Transverse colon (tissue), 4 donors: ENCODE measurements at regions not wholly inside any gene's neighbourhood (a gene's known extent, or its start where the extent isn't known, plus 50 kb on each side); places are given as distances from the start of the nearest gene placed in this dataset.

ENCODE experiments used
- DNase-seq: peaks from one replicate; pipeline ENCODE4 v3.0.0-alpha.2; 2019
- H3K27ac ChIP-seq, 4 donors: fragments of 200-600 bp; sonication (generic); 2 replicates each; pipeline ENCODE4 v1.5.1; 2016 to 2018; ENCODE audit warnings: inconsistent platforms in 4 of 4
- H3K27me3 ChIP-seq: fragments of 200-600 bp; sonication (generic); 2 replicates; pipeline ENCODE4 v1.5.1; 2017; ENCODE audit warnings: inconsistent platforms
- H3K36me3 ChIP-seq, 4 donors: fragments of 200-600 bp; sonication (generic); 2 replicates each; pipeline ENCODE4 v1.5.1; 2017 to 2019; ENCODE audit warnings: inconsistent platforms in 4 of 4
- H3K4me1 ChIP-seq, 4 donors: fragments of 200-600 bp; sonication (generic); 2 replicates each; pipeline ENCODE4 v1.5.1; 2017 to 2020; ENCODE audit warnings: inconsistent platforms in 4 of 4
- H3K4me3 ChIP-seq, 4 donors: fragments of 200-600 bp; sonication (generic); 1 replicate in 1 of 4; 2 replicates in 3 of 4; pipeline versions ENCODE4 v1.5.1 to v1.6.1; 2017 to 2019; ENCODE audit warnings: inconsistent platforms in 4 of 4
- H3K9me3 ChIP-seq, 2 donors: fragments of 200-600 bp; sonication (generic); 2 replicates each; pipeline ENCODE4 v1.5.1; 2017 to 2019; ENCODE audit warnings: inconsistent platforms in 2 of 2
- EP300 ChIP-seq: sonication (generic); formaldehyde crosslinking; IDR thresholded peaks from one replicate; pipeline ENCODE4 v1.6.1; 2017; ENCODE audit warnings: antibody characterized with exemption, low read depth
- POLR2A ChIP-seq: fragments of 450-650 bp; IDR thresholded peaks from one replicate; pipeline ENCODE4 v1.6.1; 2016; ENCODE audit warnings: antibody characterized with exemption, mild to moderate bottlenecking, moderate library complexity
- POLR2AphosphoS5 ChIP-seq, 3 donors: sonication (generic); formaldehyde crosslinking; IDR thresholded peaks; one replicate each; pipeline ENCODE4 v1.6.1; 2016; ENCODE audit warnings: antibody characterized with exemption in 3 of 3
- WGBS, 2 donors: methylation state at CpG; one replicate each; pipeline ENCODE4 v1.1.5; 2018; ENCODE audit warnings: low coverage in 1 of 2; 5-methylcytosine and 5-hydroxymethylcytosine counted together
- in situ Hi-C, 4 donors: fragments of 200-750 bp; cut with MboI; loops; one replicate each; pipeline versions ENCODE4 v1.15.0 to v1.15.1; 2017; ENCODE audit warnings: low sequenced_read_pairs in 3 of 4, low pct_ligation_motif_present in 1 of 4, low pct_unique_long_range_greater_than_20kb in 1 of 4
- intact Hi-C: fragments of 100-400 bp; cut with DNase I; formaldehyde crosslinking; loops from one replicate; pipeline ENCODE4 v1.15.1; 2023; ENCODE audit warnings: low total_unique reads
- TF ChIP-seq, protein P1 (sequence below), 5 experiments: fragments of 200-600 bp in 3 of 5; fragments of 450-650 bp in 2 of 5; sonication (generic) in 3 of 5; IDR thresholded peaks; 1 replicate in 2 of 5; 2 replicates in 3 of 5; pipeline ENCODE4 v1.5.1; 2016 to 2017; ENCODE audit warnings: antibody characterized with exemption in 5 of 5, inconsistent platforms in 3 of 5, mild to moderate bottlenecking in 2 of 5, moderate library complexity in 1 of 5

DNA sequence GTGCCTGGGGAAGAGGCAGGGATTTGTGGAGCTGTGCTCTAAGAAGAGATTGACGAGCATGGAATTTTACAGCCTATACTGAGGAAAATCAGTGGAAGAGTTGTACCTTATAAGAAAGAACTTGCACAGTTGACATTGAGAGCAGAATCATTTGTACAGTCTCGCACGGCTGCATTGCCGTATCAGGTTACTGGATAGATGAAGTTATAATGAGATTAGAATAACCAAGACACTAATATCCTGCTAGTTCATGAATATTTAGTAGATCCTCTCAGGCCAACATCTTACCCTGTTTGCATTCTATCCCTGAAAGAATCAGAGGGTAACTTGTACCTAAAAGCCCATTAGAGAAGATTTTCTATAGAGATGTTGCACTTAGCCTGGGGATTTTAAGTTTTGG is 447.1 kb downstream of the PREX1 start:
- Histone ChIP-seq H3K27ac (no peak overlapping the region), H3K36me3 (no peaks in the 10 kb centered on the region), H3K4me1 (no peaks in the 10 kb centered on the region), H3K9me3 (no peaks in the 10 kb centered on the region), H3K4me3 (no peak overlapping the region), H3K27me3 (peaks cover 3% of the 10 kb centered on the region)
- in situ Hi-C loops (no loop called here), intact Hi-C loops (no loop called here)
- 92 to 96% methylated on average over 4 of the region's 4 CpGs for WGBS, 2 donors
- no peak for DNase-seq
- TF ChIP-seq EP300 (no peak), POLR2A (no peak), POLR2AphosphoS5 (IDR thresholded peaks at IDR 0.05) (no peak)
- TF ChIP-seq, protein P1, sequence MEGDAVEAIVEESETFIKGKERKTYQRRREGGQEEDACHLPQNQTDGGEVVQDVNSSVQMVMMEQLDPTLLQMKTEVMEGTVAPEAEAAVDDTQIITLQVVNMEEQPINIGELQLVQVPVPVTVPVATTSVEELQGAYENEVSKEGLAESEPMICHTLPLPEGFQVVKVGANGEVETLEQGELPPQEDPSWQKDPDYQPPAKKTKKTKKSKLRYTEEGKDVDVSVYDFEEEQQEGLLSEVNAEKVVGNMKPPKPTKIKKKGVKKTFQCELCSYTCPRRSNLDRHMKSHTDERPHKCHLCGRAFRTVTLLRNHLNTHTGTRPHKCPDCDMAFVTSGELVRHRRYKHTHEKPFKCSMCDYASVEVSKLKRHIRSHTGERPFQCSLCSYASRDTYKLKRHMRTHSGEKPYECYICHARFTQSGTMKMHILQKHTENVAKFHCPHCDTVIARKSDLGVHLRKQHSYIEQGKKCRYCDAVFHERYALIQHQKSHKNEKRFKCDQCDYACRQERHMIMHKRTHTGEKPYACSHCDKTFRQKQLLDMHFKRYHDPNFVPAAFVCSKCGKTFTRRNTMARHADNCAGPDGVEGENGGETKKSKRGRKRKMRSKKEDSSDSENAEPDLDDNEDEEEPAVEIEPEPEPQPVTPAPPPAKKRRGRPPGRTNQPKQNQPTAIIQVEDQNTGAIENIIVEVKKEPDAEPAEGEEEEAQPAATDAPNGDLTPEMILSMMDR (IDR thresholded peaks at IDR 0.05), result no peak

DNA sequence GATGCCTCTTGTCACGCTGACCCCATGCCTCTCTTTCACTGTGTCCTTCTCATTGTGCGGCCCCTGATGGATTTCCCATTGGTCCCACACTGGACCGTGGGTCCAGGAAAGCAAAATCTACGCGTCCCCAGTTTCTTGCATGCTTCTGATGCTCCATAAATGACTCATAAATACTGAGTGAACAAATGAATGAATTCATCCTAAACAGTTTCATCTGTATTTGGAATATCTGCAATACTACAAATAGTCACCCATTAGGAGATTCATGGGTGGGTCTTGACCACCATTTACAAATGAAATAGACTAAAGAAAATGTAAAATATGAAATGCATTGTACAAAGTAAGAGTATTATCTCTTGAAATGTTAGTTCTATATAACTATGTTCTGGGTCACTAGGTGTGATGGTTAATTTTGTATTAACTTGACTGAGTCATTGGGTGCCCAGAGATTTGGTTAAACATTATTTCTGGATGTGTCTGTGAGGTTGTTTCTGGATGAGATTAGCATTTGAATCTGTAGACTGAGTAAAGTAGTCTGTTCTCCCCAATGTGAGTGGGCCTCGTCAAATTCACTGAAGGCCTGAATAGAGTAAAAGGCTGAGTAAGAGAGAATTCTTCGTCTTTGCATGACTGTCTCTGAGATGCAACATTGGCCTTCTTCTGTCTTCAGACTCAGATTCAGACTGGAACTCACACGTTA is 448.7 kb downstream of the PREX1 start:
- in situ Hi-C loops, result no loop called here

DNA sequence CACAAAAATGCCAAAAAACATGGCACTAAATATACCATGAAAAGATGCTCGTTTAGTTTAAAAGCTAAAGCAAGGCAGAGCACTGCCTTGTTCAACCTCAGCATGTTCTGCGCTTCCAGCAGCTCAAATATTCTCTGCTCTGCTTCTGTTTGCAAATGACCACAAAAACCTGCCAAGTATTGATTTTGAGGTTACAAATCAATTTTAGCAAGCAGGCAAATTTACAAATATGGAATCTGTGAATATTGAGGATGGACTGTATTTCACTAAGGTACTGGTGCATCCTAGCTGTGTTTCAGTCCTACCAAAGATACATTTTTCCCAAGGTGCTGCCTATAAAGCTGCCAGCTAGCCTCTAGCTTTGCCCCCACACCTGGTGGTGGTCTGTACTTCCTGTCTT is 449.9 kb downstream of the PREX1 start:
- TF ChIP-seq POLR2A, result no peak
- TF ChIP-seq, protein P1 (IDR thresholded peaks at IDR 0.05), result no peak
- TF ChIP-seq POLR2AphosphoS5 (IDR thresholded peaks at IDR 0.05), result no peak
- TF ChIP-seq EP300, result no peak
- 75 to 83% methylated on average over 2 of the region's 2 CpGs for WGBS, 2 donors

More for the DNA sequence above, 448.7 kb downstream of the PREX1 start:
- WGBS, 2 donors, result 90 to 97% methylated on average over 6 to 8 of the region's 8 CpGs
- intact Hi-C loops, result no loop called here
- H3K27me3 ChIP-seq, result peaks cover 17% of the 10 kb centered on the region
- DNase-seq, result no peak
- no peaks in the 10 kb centered on the region for H3K9me3 ChIP-seq
- no peaks in the 10 kb centered on the region for H3K36me3 ChIP-seq
- no peak overlapping the region for H3K27ac ChIP-seq
- H3K4me1 ChIP-seq, result peaks cover 0 to 4% (median 0%) of the 10 kb centered on the region in 4 donors
- H3K4me3 ChIP-seq, result no peak overlapping the region
- TF ChIP-seq POLR2A, result no peak
- TF ChIP-seq EP300, result no peak
- TF ChIP-seq POLR2AphosphoS5 (IDR thresholded peaks at IDR 0.05), result no peak
- TF ChIP-seq, protein P1 (IDR thresholded peaks at IDR 0.05), result no peak

DNA sequence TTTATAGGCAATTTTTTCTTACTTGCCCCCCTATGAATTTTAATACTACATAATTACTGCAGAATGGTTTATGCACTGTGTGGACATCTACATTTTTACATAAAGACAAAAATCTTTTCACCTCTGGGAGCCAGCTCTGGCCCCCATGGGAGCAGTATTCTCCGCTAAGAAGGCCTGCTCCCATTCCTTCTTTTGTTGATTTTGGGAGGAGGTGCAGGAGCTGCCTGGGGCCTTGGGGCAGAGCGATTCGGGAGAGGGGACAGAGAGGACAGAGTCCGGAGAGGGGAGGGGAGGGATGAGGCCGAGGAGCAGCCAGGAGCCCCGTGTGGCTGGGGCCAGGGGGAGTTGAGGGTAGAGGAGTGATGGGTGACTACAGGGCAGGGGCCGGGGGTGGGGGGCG is 452.0 kb downstream of the PREX1 start:
- DNase-seq, result no peak
- H3K4me1 ChIP-seq, result peaks cover 0 to 4% (median 0%) of the 10 kb centered on the region in 4 donors
- no peak overlapping the region for H3K4me3 ChIP-seq
- intact Hi-C loops (no loop called here), in situ Hi-C loops (no loop called here)
- H3K36me3 ChIP-seq, result no peaks in the 10 kb centered on the region
- peaks cover 22% of the 10 kb centered on the region for H3K27me3 ChIP-seq
- WGBS, 2 donors, result 85% methylated on average over 8 of the region's 8 CpGs; no CpG with 5 or more reads in 1 of the 2 donors
- TF ChIP-seq, protein P1 (IDR thresholded peaks at IDR 0.05), result no peak
- TF ChIP-seq POLR2AphosphoS5 (IDR thresholded peaks at IDR 0.05), result no peak
- no peak for TF ChIP-seq EP300
- TF ChIP-seq POLR2A, result no peak
- H3K27ac ChIP-seq, result no peak overlapping the region
- H3K9me3 ChIP-seq, result no peaks in the 10 kb centered on the region

More for the DNA sequence above, 449.9 kb downstream of the PREX1 start:
- no peaks in the 10 kb centered on the region for H3K36me3 ChIP-seq
- in situ Hi-C loops (no loop called here), intact Hi-C loops (no loop called here)
- H3K9me3 ChIP-seq, result no peaks in the 10 kb centered on the region
- no peak overlapping the region for H3K4me3 ChIP-seq
- peaks cover 22% of the 10 kb centered on the region for H3K27me3 ChIP-seq
- H3K4me1 ChIP-seq, result peaks cover 0 to 4% (median 0%) of the 10 kb centered on the region in 4 donors
- H3K27ac ChIP-seq, result no peak overlapping the region
- DNase-seq, result no peak
